ENCODE measurements at regions not wholly inside any gene's neighbourhood (a gene's known extent, or its start where the extent isn't known, plus 50 kb on each side); places are given as distances from the start of the nearest gene placed in this dataset.

DNA sequence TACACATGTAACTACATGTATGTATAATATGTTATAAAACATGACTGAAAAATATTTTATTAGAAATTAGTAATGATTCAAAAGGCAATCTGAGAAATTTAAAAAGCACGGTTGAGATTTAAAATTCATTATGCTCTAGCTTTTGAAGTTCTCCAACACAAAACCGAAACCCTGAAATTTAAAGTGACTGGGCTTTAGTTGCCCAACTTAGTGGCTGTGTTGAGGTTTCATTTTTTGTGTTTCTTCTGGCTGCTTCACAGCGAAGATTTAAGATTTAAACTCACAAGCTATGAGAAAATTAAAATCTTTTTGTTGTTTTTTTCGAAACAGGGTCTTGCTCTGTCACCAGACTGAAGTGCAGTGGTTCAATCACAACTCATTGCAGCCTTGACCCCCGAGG, 1058.7 kb downstream of the NCAM2 start:
- no peaks in the 10 kb centered on the region for H3K4me1 ChIP-seq
- intact Hi-C loops (cut with DNase I), result no loop called here
- peak overlapping the region; percentile 5 to 22 (median 12) for H3K4me3 ChIP-seq
- H3K27ac ChIP-seq, result peak overlapping the region; percentile 44 to 67 (median 60)
- H3K36me3 ChIP-seq, result no peaks in the 10 kb centered on the region
- no peak for DNase-seq
- H3K9me3 ChIP-seq, result no peaks in the 10 kb centered on the region
- no peak for TF ChIP-seq POLR2A (IDR thresholded peaks at IDR 0.05)
- TF ChIP-seq, protein P1, sequence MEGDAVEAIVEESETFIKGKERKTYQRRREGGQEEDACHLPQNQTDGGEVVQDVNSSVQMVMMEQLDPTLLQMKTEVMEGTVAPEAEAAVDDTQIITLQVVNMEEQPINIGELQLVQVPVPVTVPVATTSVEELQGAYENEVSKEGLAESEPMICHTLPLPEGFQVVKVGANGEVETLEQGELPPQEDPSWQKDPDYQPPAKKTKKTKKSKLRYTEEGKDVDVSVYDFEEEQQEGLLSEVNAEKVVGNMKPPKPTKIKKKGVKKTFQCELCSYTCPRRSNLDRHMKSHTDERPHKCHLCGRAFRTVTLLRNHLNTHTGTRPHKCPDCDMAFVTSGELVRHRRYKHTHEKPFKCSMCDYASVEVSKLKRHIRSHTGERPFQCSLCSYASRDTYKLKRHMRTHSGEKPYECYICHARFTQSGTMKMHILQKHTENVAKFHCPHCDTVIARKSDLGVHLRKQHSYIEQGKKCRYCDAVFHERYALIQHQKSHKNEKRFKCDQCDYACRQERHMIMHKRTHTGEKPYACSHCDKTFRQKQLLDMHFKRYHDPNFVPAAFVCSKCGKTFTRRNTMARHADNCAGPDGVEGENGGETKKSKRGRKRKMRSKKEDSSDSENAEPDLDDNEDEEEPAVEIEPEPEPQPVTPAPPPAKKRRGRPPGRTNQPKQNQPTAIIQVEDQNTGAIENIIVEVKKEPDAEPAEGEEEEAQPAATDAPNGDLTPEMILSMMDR (IDR thresholded peaks at IDR 0.05), result no peak
- peak; percentile 52 to 59 (median 54) for ATAC-seq
- 33% methylated on average over 5 of the region's 5 CpGs for WGBS (ENCODE audit: insufficient coverage, low coverage, low lambda C conversion rate, missing lambda C conversion rate)
- no peaks in the 10 kb centered on the region for H3K27me3 ChIP-seq

DNA sequence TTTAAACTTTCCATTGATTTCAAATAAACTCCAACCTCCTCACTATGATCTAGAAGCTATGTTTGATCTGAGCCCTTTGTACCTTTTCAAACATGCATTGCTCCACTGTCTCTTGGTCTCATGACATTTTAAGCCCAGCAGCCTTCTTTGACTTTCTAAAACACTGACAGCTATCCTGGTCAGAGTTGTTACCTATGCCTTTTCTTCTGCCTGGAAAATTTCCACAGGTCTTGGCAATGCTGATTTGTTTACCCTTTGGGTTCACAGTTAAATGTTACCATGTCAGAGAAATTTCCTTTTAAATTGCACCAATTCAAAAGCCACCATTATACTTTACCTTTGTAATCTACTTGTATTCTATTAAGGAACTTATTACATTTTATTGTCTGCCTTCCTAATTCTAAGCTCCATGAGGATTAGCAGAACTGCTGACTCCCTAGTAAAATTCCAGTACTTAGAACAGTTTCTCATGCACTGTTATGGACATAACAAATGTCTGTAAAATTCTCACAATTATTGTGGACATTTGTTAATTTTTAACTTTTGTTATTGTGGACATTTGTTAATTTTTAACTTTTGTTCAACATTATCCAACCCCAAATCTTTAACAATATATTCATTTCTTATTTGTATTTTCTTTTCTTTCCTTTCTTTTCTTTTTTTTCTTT, 1064.4 kb downstream of the NCAM2 start:
- no peaks in the 10 kb centered on the region for H3K36me3 ChIP-seq
- H3K4me3 ChIP-seq, result peak overlapping the region; percentile 15 to 54 (median 51)
- H3K27ac ChIP-seq, result peak overlapping the region; percentile 68 to 89 (median 88)
- intact Hi-C loops (cut with DNase I), result no loop called here
- peaks cover 0 to 11% (median 2%) of the 10 kb centered on the region in 4 donors for H3K4me1 ChIP-seq
- DNase-seq, result peak in 1 of 3 donors; percentile 73
- H3K9me3 ChIP-seq, result no peaks in the 10 kb centered on the region
- no peaks in the 10 kb centered on the region for H3K27me3 ChIP-seq
- peak; percentile 63 for TF ChIP-seq POLR2A (IDR thresholded peaks at IDR 0.05)
- TF ChIP-seq, protein P1 (IDR thresholded peaks at IDR 0.05), result no peak
- peak; percentile 77 to 91 (median 86) for ATAC-seq

DNA sequence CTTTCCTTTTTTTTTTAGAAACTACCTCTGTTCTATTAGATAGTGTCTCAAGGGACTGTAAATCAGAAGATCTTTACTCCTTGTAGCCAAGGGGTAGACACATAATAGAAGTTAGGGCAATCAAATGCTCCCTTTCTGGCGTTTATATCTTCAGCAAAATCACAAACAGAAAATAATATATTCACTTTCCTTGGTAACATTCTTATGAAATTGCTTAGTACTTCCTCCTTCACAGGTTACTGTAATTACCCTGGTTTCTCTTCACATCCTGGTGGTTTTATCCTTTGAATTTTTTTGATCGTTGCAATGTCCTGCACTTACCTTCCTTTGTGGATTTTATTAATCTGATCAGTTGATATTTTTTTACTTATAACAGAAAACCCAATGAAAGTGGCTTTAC, 1064.9 kb downstream of the NCAM2 start:
- Histone ChIP-seq H3K4me3 (peak overlapping the region; percentile 1 to 54 (median 51)), H3K9me3 (no peaks in the 10 kb centered on the region), H3K27ac (peak overlapping the region; percentile 68 to 89 (median 88)), H3K27me3 (no peaks in the 10 kb centered on the region), H3K36me3 (no peaks in the 10 kb centered on the region), H3K4me1 (peaks cover 0 to 11% (median 2%) of the 10 kb centered on the region in 4 donors)
- no peak for DNase-seq
- 24% methylated on average over 2 of the region's 2 CpGs for WGBS (ENCODE audit: insufficient coverage, low coverage, low lambda C conversion rate, missing lambda C conversion rate)
- TF ChIP-seq, protein P1 (IDR thresholded peaks at IDR 0.05), result no peak
- TF ChIP-seq POLR2A (IDR thresholded peaks at IDR 0.05), result no peak
- intact Hi-C loops (cut with DNase I), result no loop called here
- peak; percentile 18 to 43 (median 38) for ATAC-seq

DNA sequence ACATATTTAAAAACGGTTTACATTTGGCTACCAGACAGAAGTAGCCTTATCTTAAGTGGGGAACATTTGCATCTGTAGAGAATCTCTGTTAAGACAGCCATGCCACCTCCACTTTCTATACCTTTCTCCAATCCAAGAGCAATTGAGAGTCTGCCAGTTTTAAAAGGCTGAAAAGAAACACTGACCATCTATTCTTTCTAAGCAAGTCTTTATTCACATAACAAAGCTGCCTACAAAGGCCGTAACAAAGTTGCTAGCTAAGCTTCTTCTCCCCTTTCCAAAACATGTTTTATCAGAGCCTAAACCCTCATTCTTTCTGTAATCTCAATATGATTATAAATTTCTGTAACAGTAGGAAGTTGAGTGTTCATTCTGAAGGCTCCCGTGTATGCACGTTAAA, 1078.3 kb downstream of the NCAM2 start:
- Histone ChIP-seq H3K9me3 (no peaks in the 10 kb centered on the region), H3K36me3 (no peaks in the 10 kb centered on the region), H3K27me3 (no peaks in the 10 kb centered on the region), H3K4me1 (no peaks in the 10 kb centered on the region), H3K27ac (no peak overlapping the region), H3K4me3 (no peak overlapping the region)
- no peak for DNase-seq
- intact Hi-C loops (cut with DNase I), result no loop called here
- 67% methylated on average over 4 of the region's 4 CpGs for WGBS (ENCODE audit: insufficient coverage, low coverage, low lambda C conversion rate, missing lambda C conversion rate)
- TF ChIP-seq, protein P1 (IDR thresholded peaks at IDR 0.05), result no peak
- TF ChIP-seq POLR2A (IDR thresholded peaks at IDR 0.05), result no peak
- no peak for ATAC-seq

Measured in right lobe of liver (tissue), 6 donors.